CD4-positive, alpha-beta T cell treated with Interleukin-12 subunit alpha and Interleukin-12 subunit beta, for 1 hour (primary cell): ENCODE measurements at regions not wholly inside any gene's neighbourhood (a gene's known extent, or its start where the extent isn't known, plus 50 kb on each side); places are given as distances from the start of the nearest gene placed in this dataset.

Experiments
- DNase-seq: peaks from one replicate; pipeline ENCODE4 v3.0.0-alpha.2; 2020

DNA sequence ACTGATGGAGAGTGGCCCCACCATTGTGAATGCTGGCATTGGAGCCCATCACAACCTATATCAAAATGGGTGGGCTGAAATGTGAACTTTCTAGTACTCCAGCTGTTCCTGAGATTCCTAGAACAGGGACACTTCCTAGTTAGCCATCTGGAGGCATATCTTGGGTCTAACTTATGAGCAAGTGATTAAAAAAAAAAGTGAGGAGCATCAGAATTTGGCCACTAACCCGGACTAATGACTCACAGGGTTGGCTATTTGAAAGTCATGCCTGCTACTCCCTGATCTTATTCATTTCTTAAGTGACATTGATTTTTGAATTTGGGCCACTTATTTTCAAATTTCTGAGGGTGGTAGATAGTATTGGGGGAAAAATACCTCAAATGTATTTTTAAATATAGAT is 216.6 kb downstream of the HRH4 start:
- DNase-seq: no peak

- DNase-seq: no peak
Observed at GRCh38 chr18:24678107-24678506, 217.7 kb downstream of the HRH4 start.

DNA sequence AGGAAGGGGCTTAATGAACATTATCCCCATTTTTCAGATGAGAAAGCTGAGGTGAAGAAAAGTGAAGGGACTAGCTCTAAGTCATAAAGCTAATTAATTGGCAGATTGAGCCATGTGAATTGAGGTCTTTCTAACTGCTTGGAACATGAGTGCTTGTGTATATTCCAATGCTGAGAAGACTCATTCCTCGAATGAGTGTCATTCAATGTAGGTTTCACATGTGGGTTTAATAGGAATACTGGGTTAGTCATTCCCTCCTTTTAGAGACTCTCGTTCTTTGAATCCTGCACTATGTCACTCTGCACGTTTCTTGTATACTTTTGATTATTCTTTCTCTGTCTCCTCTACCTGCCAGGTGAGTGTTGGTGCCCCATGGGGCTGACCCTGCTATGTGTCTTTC is 218.2 kb downstream of the HRH4 start:
- no peak for DNase-seq

GRCh38 chr18:24679062-24679461 is 218.6 kb downstream of the HRH4 start:
- no peak for DNase-seq

DNA sequence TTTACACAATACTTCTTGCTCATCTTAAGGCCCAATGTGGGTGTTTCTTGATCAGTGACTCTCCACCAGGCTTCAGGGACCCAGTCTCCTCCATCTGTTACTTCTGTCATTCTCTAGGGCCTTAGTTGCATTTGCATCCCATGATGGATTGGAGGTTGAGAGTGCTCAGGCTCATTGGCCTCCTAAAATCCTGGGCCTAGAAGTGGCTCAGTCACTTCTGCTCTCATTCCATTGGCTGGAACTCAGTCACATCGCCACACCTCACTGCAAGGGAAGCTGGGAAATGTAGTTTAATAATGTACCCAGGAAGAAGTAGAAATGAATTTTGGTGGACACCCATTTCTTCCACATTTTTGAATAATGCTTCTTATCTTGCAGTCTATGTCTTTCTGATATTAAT is 223.5 kb downstream of the HRH4 start:
- DNase-seq: no peak

DNA sequence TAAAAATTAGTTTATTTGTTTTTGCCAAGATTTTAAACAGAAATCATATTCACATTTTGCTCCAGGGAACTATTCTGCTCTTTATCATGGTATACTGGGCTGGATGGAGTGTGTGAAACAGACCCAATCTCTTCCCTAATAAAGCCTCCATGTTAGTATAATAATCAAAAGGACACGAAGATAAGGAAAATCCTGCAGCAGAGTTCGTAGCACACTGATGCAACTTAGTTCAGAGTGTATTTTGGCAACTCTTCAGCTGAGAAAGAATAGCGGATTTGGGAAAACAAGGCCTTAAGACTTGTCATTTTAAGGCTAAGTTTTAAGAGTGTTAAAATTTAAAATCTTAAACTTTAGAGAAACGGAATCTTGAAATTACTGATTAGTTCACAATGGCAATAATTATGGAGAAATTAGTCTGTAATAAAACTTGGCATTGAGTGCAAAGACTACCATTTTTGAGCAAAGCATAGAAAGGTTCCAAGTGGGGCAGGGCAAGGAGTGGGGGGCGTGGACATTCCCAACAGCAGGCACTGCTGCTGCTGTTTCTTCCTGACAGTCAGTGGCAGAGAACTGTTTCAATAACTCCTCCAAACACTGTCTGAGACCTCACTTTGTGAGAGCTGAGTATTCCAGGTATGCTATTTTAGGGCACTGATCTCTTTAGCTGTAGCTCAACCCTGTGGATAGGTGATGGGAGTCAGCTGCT is 225.0 kb downstream of the HRH4 start:
- DNase-seq: no peak

DNA sequence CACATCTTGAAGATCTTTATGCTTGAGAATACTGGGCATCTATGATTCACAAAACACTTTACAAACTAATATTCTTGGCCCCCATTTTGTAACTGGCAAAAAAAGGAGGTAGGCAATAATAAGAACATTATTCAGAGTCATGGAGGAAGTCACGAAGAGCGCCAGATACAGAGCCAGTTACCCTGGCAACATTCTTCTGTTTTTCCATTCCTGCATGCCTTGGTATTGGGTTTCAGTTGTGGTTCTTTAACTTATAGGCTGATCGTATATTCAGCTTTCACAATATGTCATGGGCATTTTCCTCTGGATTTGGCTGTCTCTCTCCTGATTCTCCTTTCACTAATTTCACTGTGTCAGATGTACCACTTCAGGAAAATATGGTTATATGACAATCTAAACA is 234.7 kb downstream of the HRH4 start:
- no peak for DNase-seq

DNA sequence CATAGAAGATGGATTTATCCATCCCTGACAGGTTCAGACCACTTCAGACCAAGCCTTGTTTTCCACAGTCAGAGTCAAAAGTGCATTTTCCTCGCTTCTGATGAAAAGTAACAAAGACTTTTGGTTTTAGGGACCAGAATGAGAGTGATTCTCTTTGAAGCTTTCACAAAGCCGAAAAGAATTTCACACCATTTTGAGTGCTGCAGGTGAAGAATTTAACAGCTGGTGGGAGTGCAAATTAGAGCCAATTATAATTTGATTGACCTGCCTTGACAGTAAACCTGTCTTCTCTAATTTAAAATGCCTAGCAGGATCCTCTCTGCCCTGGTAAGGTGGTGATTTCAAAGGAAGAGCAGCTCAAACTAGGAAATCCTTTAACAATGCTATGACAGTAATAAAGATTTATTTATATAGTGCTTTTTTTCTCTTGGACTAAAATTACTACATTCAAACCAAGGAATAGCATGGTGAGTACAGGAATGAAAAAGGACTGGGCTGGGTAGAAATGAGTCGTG is 241.6 kb downstream of the HRH4 start:
- DNase-seq: no peak

DNA sequence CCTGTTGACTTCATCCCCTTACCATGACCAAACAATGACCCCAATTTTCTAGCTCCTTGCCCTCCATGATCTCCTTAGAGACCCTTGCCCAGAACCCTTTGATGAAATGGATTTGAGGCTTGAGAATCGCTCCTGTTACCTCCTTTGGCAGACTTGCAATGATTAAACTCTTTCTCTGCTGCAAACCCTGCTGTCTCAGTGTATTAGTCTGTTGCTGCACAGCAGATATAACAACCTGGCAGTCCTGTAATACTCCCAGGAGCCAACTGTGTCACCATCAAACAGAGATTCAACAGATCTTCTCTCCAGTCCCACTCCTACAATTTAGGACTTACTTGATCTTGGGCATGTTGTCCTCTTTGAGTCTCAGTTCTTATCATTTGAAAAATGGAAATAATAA is 242.9 kb downstream of the HRH4 start:
- no peak for DNase-seq

DNA sequence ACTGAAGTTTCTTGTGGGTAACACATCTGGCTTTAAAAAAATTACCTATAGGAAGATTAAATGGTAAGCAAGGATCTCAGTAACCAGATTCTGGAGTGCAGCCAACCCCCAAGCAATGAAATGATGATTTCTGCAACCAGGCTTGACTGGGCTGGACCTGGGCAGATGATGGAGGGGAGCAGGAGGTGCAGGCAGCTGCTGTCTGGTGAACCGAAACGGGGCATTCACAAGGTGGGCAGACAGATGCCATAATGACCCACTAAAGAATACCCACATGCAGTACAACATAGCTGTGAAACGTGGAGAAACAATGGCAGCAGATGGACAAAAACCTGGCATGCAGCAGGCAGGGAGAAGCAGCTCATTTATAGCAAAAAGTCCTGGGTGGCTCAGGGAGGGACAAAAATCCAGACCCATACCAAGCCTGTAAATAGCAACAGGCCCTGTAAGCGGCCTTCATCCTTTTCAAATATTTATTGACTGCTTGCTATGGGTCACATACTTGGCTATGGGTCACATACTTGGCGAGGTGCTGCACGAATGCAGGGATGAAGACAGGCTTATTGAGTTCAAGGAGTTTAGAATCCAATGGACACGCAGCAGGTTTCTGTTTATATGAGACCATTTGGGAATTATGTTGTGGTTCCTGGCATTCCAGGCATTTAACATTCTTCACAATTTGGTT is 244.7 kb downstream of the HRH4 start:
- DNase-seq: no peak

GRCh38 chr18:24710474-24710873 is 250.0 kb downstream of the HRH4 start:
- no peak for DNase-seq

DNA sequence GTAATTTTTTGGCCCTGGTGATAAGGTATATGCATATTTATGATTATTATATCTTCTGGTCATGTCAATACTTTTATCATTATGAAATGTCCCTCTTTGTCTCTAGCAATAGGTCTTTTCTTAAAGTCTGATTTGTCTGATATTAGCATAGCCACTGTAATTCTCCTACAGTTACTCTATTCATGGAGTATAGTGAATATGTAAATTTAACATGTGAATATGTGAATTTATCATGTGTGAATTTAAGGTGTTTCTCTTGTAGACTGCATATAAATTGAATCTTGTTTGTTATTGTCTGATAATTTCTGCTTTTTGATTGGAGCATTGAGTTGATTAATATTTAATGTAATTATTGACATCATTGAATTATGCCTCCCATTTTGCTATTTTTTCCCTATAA is 259.4 kb downstream of the HRH4 start:
- no peak for DNase-seq

GRCh38 chr18:24721388-24721787 is 261.0 kb downstream of the HRH4 start:
- no peak for DNase-seq

DNA sequence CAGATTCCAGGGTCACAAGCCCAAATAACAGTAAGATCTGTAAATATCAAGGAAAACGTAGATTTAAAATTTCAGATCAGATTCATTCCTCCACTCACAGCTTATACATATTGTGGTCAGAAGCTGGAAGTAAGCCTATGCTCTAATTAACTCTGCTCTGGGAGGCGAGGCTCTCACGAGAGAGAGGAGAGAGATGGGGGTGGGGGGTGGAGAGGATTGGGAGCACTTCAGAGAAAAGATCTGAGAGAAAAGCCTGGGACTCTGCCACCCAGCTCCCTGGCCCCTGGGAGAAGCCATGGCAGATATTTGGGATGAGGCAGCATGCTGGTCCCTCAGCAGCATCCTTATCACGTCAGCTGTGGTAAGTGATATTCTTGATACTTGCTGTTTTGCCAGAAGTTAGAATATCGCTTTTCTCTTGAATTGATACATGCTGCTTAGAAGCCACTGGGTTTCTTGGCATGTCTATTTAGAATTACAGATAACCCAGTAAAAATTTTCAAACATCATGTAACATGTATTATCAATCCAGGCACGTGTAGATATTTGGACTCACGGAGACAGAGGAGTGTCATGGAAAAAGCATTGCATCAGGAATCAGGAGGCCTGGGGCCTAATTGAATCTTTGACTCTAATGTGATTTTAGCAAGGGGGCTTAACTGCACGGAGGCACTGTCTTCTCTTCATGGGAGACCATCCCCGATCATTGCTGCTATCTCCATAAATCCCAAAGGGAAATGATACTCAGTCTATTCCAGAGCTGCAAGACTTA is 265.4 kb downstream of the HRH4 start:
- no peak for DNase-seq

DNA sequence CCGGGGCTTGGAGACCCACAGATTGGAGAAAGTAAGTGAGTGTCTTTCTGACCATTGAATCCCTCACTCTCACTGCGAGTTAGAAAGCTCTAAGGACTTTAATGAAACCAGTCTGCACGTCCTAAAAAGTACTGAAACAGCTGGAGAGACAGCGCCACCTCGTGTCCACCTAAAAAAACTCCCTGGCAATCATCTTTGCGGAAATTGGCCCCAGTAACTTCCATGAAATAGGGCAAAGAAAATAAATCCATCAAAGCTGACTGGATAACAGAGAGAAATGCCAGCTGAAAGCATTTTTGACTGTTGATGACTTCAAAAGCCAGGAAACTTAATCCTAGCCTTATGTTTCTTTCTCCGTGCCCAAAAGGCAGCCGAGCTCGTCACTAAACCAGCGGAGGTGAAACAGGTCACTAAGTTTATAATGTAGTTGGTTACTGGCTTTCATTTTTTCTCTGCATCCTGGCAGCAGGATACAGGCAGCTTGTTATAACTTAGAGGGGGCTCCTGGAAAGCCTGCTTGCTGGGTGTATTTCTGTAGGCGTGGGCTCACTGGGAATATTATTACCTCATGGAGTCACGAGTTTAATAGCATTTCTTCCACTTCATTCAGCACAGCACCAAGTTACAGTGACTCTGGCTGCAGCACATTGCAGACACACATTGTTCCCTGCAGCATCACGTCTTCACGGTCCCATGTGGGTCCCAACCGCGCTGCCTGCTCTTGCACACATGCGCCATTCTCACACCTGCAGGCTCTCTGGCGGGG is 266.5 kb downstream of the HRH4 start:
- DNase-seq: peak; percentile 55

DNA sequence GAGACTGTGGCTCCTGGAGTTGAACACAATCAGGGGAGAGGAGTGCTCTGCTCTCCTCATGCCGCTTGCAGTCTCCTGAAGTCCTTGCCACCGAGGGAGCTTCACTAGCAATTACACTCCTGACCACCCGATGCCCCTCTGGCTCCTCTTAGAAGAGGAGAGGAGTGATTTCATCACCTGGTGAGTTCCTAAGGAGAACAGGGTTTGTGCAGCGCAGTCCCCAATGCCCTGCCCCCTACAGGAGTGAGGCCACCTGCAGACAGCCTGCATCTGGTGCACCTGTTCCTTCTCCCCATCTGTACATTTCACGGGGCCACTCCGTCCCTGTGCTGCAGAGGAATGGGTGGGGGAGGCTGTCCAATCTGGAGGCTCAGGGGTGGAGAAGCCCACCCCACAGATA is 267.2 kb downstream of the HRH4 start:
- no peak for DNase-seq

GRCh38 chr18:24731158-24731557 is 270.7 kb downstream of the HRH4 start:
- DNase-seq: no peak

DNA sequence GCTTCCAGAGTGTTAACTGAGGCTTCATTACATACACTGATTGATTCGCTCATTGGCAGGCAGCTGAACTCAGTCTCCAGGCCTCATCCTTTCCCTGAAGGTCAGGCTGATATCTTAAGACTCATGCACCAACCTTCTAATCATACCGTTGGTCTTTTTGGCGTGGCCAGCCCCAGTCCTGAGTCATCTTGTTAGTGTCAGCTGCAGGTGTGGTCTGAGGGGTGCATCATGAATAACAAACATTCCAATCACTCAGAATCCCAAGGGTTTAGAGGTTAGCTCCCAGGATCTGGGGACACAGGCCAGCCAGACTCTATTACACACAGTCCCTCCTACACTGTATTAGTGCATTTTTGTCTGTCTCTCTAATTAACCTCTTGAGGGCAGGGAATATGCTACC is 271.5 kb downstream of the HRH4 start:
- no peak for DNase-seq

DNA sequence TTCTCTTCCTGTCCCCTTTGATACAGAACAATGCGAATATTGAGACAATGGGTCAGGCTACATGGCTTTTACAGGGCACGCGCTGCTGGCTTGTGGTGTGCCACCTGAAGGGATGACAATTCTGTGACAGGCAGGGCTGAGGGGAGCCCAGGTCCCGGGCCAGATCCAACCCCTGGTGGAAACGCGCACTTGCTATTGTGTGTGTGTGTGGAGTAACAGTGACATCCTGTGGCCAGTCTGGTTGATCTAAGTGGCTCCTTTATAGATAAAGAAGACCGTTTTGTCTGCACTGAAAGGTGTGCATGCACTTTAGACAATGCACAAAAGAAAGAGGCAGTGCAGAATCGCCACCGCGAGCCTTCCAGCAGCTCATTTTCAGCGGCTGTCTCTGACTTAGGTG is 273.6 kb downstream of the HRH4 start:
- DNase-seq: no peak

GRCh38 chr18:24735624-24736231 is 275.3 kb downstream of the HRH4 start:
- DNase-seq: no peak

DNA sequence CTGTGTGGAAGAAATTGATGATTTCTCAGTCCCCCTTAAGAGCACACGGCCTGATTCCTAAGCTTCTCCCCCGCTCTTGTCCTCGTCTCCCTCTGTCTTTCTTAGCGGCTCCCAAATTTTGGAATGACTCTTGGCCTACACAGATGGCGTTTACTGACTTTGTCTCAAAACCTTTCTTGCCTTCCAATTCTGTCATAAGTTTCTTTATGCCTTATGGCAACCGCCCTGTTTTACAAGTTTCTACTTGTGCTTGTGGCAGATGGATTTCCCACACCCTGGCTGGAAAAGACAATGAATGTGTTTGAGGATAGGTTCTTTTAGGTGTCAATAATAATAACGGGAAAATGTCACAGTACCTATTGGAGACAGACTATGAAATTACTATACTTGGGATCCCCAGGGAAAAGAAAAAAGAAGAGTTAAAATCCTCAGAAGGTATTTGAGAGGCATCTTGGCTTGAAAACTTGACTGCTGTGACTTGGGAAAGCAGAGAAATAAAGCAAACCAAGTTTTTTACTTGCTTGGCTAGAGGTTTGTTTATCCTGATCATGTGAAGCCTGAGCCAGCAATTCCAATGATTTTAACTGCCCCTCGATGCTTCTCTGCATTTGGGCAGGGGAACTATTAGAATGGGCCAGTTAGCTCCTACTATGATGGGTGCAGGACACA is 276.4 kb downstream of the HRH4 start:
- DNase-seq: no peak

DNA sequence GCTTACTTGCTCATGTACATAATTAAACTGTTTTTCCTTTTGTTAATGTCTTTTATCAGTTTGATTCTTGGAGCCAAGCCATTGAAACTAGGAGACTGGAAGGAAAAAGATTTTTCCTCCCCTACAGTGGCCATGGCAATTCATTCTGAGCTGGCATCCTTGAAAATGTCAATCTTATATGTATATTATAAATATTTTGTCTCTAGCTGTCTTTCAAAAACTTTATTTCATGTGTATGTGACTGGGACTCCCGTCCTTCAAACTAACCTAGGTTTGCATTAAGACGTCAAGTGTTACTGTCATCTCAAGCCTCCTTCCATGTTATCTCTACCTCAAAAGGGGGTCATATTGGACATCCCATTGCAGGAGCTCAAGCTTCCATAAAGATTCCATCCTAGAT is 280.4 kb downstream of the HRH4 start:
- no peak for DNase-seq
